GM18498 (cell line): ENCODE measurements at regions not wholly inside any gene's neighbourhood (a gene's known extent, or its start where the extent isn't known, plus 50 kb on each side); places are given as distances from the start of the nearest gene placed in this dataset.

ENCODE experiments used
- ATAC-seq: cut with Tn5 transposase; IDR thresholded peaks from one replicate; pipeline ENCODE4 v1.9.1; 2021; ENCODE audit warnings: mild to moderate bottlenecking, moderate library complexity; ENCODE audit not compliant: unreplicated experiment

GRCh38 chr1:5455056-5455455 is 537.2 kb downstream of the NPHP4 start:
- no peak for ATAC-seq

GRCh38 chr1:5453347-5453746 is 538.9 kb downstream of the NPHP4 start:
- no peak for ATAC-seq

- no peak for ATAC-seq
Observed at GRCh38 chr1:5451671-5452070, 540.6 kb downstream of the NPHP4 start.

- no peak for ATAC-seq
Observed at GRCh38 chr1:5448486-5448885, 543.7 kb downstream of the NPHP4 start.

- ATAC-seq: no peak
Observed at GRCh38 chr1:5447503-5447960, 544.7 kb downstream of the NPHP4 start.

- ATAC-seq: no peak
Observed at GRCh38 chr1:5444396-5444795, 547.8 kb downstream of the NPHP4 start.

- ATAC-seq: no peak
Observed at GRCh38 chr1:5436808-5437207, 555.4 kb downstream of the NPHP4 start.

- ATAC-seq: no peak
Observed at GRCh38 chr1:5435414-5435813, 556.8 kb downstream of the NPHP4 start.

- no peak for ATAC-seq
Observed at GRCh38 chr1:5432436-5432835, 559.8 kb downstream of the NPHP4 start.

- ATAC-seq: no peak
Observed at GRCh38 chr1:5430911-5431697, 561.1 kb downstream of the NPHP4 start.

GRCh38 chr1:5430136-5430535 is 562.1 kb downstream of the NPHP4 start:
- ATAC-seq: no peak

GRCh38 chr1:5428351-5428750 is 563.9 kb downstream of the NPHP4 start:
- ATAC-seq: no peak

- ATAC-seq: no peak
Observed at GRCh38 chr1:5427026-5427613, 565.1 kb downstream of the NPHP4 start.

- no peak for ATAC-seq
Observed at GRCh38 chr1:5424802-5425703, 567.2 kb downstream of the NPHP4 start.

GRCh38 chr1:5423109-5423508 is 569.1 kb downstream of the NPHP4 start:
- no peak for ATAC-seq

- no peak for ATAC-seq
Observed at GRCh38 chr1:5419501-5419900, 572.7 kb downstream of the NPHP4 start.

- no peak for ATAC-seq
Observed at GRCh38 chr1:5416518-5416917, 575.7 kb downstream of the NPHP4 start.

- ATAC-seq: no peak
Observed at GRCh38 chr1:5415606-5416005, 576.6 kb downstream of the NPHP4 start.

- ATAC-seq: no peak
Observed at GRCh38 chr1:5410652-5411051, 581.6 kb downstream of the NPHP4 start.

GRCh38 chr1:5408401-5408800 is 583.8 kb downstream of the NPHP4 start:
- ATAC-seq: no peak

- no peak for ATAC-seq
Observed at GRCh38 chr1:5405263-5405662, 587.0 kb downstream of the NPHP4 start.
